HG02798 (cell line): ENCODE measurements at regions not wholly inside any gene's neighbourhood (a gene's known extent, or its start where the extent isn't known, plus 50 kb on each side); places are given as distances from the start of the nearest gene placed in this dataset.

Experiments
- ATAC-seq: cut with Tn5 transposase; IDR thresholded peaks from one replicate; pipeline ENCODE4 v1.9.1; 2021; ENCODE audit warnings: mild to moderate bottlenecking; ENCODE audit not compliant: unreplicated experiment, poor library complexity

- ATAC-seq, result no peak
Observed at GRCh38 chr10:4733843-4734224, 92.2 kb upstream of the AKR1E2 start.

GRCh38 chr10:4733150-4733842 is 92.7 kb upstream of the AKR1E2 start:
- no peak for ATAC-seq

GRCh38 chr10:4730998-4731397 is 95.0 kb upstream of the AKR1E2 start:
- ATAC-seq, result no peak

GRCh38 chr10:4725917-4726606 is 99.9 kb upstream of the AKR1E2 start:
- ATAC-seq, result no peak

DNA sequence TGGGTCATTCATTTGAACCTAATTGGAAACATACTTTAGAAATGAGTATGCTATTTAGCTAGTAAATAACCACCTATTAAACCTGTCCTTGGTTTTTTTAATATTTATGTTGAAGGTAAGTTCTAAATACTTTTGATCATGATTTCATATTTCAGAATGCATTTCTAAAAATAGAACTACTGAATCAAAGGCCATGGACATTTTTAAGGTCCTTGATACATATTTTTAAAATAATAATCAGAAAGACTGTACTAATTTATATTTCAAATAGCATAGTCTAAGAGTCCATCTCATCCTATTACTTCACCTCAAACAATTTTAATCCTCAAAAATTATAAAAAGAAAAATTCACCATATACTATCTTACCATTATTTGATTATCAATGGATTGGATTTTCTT is 102.1 kb upstream of the AKR1E2 start:
- ATAC-seq, result no peak

DNA sequence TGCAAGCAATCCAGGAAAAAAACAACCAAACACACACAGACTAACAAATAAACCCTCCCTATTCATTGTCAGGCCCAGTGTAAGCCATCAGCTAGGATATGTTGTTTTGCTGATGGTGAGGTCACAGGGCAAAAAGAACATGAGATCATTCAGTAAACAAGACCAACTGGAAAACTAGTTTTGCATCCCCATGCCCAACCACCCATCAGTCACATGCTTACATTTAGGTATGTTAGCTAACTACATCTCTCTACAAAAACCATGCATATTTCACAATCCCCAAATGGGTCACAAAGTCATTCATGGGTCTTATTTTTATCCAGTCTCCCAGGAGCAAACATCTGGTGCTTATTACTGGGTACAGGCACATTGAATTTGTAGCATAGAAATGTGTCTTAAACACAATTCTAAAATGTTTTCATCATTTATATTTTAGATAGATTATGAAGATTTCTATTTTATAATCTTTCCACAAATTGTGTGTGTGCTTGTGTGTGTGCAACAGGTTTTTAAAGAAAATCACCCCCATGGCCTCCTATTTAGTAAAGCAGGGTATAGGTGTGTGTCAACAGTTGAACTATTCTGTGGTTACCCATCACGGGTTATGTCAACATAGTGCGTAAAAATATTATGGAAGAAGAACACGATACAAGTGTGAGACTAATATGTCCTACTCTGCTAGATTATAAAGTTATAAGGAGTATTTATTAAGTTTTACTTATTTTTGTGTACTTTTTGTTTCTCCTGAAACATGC is 103.8 kb upstream of the AKR1E2 start:
- no peak for ATAC-seq

DNA sequence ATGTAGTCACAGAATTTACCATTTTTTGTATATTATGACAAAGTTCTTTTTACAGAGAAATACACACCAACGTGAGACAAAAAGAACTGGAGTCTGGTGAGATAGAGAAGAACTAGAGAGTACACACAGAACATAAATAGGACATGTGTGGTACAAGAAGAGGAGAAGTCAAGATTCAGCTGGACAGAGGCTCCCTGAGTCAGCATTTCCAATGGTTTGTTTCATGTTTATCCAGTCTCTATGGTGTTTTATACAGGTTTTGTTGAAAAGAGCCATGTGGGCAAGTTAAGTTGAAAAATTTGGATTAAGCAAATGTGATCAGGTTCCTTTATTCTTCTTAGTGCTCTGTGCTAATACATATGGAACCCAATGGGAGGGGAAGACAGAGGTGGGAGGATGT is 105.5 kb upstream of the AKR1E2 start:
- no peak for ATAC-seq

- no peak for ATAC-seq
Observed at GRCh38 chr10:4719671-4720070, 106.3 kb upstream of the AKR1E2 start.

GRCh38 chr10:4719036-4719435 is 107.0 kb upstream of the AKR1E2 start:
- no peak for ATAC-seq

- ATAC-seq, result no peak
Observed at GRCh38 chr10:4718544-4718943, 107.5 kb upstream of the AKR1E2 start.

DNA sequence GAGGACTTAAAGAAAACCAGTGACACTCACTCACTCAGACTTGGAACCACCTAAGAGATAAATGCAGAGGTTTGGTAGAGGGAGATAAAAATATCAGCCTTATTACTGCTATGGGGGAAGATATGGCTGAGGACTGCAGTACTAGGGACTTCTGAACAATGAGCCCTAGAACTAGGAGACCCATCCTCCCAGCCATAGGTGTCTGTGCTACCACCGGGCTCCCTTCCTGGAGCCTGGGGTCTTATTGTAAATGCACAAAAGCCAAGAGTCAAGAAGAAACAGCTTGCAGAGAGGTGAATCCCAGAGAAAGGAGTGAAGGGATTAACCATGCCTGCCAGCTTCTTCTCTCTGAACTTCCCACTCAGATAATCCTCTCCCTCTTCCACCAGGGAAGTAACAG is 108.3 kb upstream of the AKR1E2 start:
- no peak for ATAC-seq

DNA sequence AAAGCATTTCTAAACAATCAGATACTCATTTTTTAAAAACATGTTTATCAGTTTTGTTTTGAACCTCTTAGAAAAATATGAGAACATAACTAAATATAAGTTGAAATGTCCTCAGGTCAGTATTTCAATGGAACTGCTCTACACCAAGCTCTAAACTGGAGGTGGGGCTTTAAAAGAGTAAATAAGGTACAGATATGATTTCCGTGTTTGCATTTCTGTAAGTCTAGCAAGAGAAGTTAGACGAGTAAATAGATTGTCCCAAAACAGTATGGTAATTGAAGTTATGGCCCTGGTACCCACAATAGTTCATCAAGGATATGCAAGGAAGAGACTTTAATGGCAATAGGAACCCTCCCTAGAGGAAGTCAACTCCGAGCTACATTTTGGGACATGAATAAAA is 115.1 kb upstream of the AKR1E2 start:
- ATAC-seq, result no peak

- no peak for ATAC-seq
Observed at GRCh38 chr10:4708123-4708759, 117.8 kb upstream of the AKR1E2 start.

DNA sequence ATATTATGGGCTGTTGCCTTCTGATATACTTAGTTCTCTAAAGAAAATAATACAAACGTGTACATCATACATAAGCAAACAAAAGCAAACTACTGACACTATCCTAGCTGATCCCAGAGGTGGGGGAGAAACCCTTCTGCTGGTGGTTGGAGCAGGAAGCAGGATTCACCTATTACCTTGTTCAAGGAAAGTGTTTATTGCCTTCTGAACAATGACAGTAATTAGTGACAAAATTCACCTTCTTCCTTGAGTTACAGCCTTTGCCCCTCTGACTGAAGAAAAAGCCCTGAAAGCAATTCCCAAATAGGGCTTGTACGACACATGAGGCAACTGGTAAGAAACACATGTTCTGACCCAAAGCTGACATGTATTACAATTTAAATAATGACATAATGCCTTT is 118.8 kb upstream of the AKR1E2 start:
- ATAC-seq, result no peak

DNA sequence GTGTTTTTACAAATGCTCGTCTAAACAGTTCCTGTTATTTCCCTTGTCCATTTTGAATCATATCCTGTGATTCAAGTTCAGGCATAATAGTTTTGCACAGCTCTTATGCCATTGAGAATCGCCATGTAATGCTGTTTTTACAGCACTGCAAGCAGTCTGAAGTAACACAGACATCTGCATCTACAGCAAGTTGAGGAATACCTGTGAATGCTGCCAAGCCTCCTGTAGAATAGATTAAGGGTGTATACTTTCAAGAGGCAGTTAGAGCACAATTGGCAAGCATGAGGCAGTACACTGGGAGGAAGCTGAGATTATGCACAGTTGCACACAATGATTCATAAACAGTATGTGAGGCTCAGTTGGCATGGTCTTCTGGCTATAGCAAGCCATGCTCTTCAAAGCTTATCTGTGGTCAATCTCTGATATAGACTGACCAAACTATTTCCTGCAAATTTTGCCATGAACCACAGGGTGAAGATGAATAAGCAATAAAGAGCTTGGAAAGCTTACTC is 121.9 kb upstream of the AKR1E2 start:
- ATAC-seq, result no peak

DNA sequence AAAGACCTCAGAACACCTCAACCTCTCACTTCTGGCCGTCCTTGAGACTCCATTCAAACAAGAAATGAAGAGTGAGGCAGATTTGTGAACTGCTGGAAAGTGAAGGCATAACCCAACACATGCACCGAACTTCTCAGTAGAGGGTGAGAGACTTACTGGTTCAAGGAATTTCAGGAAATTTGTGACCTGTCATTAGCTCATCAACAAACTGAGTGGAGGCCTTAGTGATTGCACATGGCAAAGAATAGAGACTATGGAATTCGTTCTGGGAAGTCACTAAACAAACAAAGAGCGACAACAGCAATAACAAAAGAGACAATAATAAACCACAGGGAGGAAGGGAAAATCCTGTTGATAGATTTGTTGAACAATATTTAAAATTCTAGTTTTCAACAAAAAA is 125.0 kb upstream of the AKR1E2 start:
- ATAC-seq, result no peak

DNA sequence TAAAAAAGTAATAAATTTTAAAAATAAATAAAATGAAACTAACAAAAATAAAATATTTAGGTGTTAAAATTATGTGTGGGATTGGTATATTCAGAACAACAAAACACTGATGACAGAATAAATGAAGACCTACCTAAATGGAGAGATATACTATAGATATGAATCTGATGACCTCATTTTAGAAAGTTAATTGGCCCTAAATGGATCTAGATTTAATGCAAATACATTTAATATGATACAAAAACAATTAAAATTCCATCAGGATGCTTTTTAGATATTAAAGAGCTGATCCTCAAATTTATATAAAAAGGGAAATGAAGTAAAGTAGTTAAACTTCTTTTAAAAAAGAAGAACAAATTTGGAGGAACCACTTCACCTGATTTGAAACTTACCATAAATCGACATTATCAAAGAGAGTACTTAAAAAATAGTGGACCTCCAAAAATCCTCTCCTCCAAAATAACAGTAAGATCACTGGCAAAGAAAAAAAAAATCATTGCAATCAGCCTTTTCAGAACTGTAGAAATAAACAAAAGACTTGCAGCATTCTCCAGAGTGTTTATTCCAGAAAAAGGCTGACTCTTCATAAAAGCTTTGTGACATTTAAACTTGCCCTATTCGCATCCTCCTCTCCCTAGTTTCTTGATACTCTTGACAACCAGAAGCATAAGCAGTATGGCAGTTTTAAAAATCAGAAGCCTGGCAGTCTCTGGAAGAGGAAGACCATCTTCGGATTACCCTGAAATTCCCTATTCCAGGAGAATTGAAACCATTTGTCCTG is 125.9 kb upstream of the AKR1E2 start:
- no peak for ATAC-seq

- no peak for ATAC-seq
Observed at GRCh38 chr10:4698075-4698474, 127.9 kb upstream of the AKR1E2 start.

DNA sequence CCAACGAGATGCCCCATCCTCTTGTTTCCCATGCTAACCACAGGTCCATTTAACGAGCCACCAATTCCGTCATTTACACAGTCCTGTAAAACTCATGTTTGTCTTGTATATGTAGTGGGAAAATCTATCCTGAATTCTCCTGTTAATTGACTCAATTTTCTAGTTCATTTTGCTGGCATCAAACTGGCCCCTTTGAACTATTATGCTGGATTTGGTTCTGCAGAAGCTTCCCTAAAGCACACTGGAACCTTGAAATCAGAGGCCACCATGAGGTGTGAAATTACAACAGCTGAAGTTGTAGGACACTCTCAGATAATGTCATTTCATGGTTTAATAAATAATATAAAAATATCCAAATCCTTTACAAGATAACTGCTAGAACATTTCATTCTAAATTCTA is 129.8 kb upstream of the AKR1E2 start:
- no peak for ATAC-seq

DNA sequence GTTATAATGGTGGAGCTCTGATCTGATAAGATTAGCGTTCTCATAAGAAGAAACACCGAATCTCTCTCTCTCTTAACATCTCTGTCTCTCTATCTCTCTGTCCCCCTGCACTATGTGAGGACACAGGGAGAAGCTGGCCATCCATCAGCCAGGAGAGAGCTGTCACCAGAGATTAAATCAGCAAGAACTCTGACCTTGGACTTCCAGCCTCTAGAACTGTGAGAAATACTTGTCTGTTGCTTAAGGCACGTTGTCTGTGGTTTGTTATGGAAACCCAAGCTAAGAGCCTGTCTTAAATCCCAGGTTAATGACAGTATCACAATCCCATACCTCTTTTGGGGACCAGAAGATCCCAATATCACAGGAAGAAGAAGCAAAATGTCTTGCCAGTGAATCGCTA is 132.0 kb upstream of the AKR1E2 start:
- ATAC-seq, result no peak
